Transverse colon (tissue), 4 donors: ENCODE measurements at regions not wholly inside any gene's neighbourhood (a gene's known extent, or its start where the extent isn't known, plus 50 kb on each side); places are given as distances from the start of the nearest gene placed in this dataset.

ENCODE experiments used
- DNase-seq: peaks from one replicate; pipeline ENCODE4 v3.0.0-alpha.2; 2019
- H3K27ac ChIP-seq, 4 donors: fragments of 200-600 bp; sonication (generic); 2 replicates each; pipeline ENCODE4 v1.5.1; 2016 to 2018; ENCODE audit warnings: inconsistent platforms in 4 of 4
- H3K27me3 ChIP-seq: fragments of 200-600 bp; sonication (generic); 2 replicates; pipeline ENCODE4 v1.5.1; 2017; ENCODE audit warnings: inconsistent platforms
- H3K36me3 ChIP-seq, 4 donors: fragments of 200-600 bp; sonication (generic); 2 replicates each; pipeline ENCODE4 v1.5.1; 2017 to 2019; ENCODE audit warnings: inconsistent platforms in 4 of 4
- H3K4me1 ChIP-seq, 4 donors: fragments of 200-600 bp; sonication (generic); 2 replicates each; pipeline ENCODE4 v1.5.1; 2017 to 2020; ENCODE audit warnings: inconsistent platforms in 4 of 4
- H3K4me3 ChIP-seq, 4 donors: fragments of 200-600 bp; sonication (generic); 1 replicate in 1 of 4; 2 replicates in 3 of 4; pipeline versions ENCODE4 v1.5.1 to v1.6.1; 2017 to 2019; ENCODE audit warnings: inconsistent platforms in 4 of 4
- H3K9me3 ChIP-seq, 2 donors: fragments of 200-600 bp; sonication (generic); 2 replicates each; pipeline ENCODE4 v1.5.1; 2017 to 2019; ENCODE audit warnings: inconsistent platforms in 2 of 2
- EP300 ChIP-seq: sonication (generic); formaldehyde crosslinking; IDR thresholded peaks from one replicate; pipeline ENCODE4 v1.6.1; 2017; ENCODE audit warnings: antibody characterized with exemption, low read depth
- POLR2A ChIP-seq: fragments of 450-650 bp; IDR thresholded peaks from one replicate; pipeline ENCODE4 v1.6.1; 2016; ENCODE audit warnings: antibody characterized with exemption, mild to moderate bottlenecking, moderate library complexity
- POLR2AphosphoS5 ChIP-seq, 3 donors: sonication (generic); formaldehyde crosslinking; IDR thresholded peaks; one replicate each; pipeline ENCODE4 v1.6.1; 2016; ENCODE audit warnings: antibody characterized with exemption in 3 of 3
- WGBS, 2 donors: methylation state at CpG; one replicate each; pipeline ENCODE4 v1.1.5; 2018; ENCODE audit warnings: low coverage in 1 of 2; 5-methylcytosine and 5-hydroxymethylcytosine counted together
- in situ Hi-C, 4 donors: fragments of 200-750 bp; cut with MboI; loops; one replicate each; pipeline versions ENCODE4 v1.15.0 to v1.15.1; 2017; ENCODE audit warnings: low sequenced_read_pairs in 3 of 4, low pct_ligation_motif_present in 1 of 4, low pct_unique_long_range_greater_than_20kb in 1 of 4
- intact Hi-C: fragments of 100-400 bp; cut with DNase I; formaldehyde crosslinking; loops from one replicate; pipeline ENCODE4 v1.15.1; 2023; ENCODE audit warnings: low total_unique reads
- TF ChIP-seq, protein P1 (sequence below), 5 experiments: fragments of 200-600 bp in 3 of 5; fragments of 450-650 bp in 2 of 5; sonication (generic) in 3 of 5; IDR thresholded peaks; 1 replicate in 2 of 5; 2 replicates in 3 of 5; pipeline ENCODE4 v1.5.1; 2016 to 2017; ENCODE audit warnings: antibody characterized with exemption in 5 of 5, inconsistent platforms in 3 of 5, mild to moderate bottlenecking in 2 of 5, moderate library complexity in 1 of 5

DNA sequence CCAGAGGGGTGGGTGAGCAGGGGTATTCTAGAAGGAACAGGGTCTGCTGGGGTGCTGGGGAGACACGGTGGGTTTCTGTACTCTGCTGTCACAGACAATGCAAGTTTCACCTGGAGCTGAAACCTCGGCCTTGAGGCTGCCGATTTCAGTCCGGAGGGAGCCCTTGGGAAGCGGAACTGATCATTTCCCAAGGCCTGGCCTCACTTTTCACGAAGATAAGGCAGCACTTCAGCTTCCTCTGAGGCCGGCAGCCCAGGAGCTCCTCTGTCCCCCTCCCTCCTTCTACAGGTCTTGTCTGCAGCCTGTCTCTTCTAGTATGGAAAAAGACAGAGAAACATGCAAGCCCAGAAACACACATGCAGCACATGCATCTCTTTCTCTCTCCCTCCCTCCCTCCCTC lies 242.1 kb downstream of the CDC5L start:
- Histone ChIP-seq H3K27ac (no peak overlapping the region), H3K27me3 (peaks cover 5% of the 10 kb centered on the region), H3K9me3 (no peaks in the 10 kb centered on the region), H3K36me3 (no peaks in the 10 kb centered on the region), H3K4me1 (peaks cover 0 to 6% (median 2%) of the 10 kb centered on the region in 4 donors), H3K4me3 (no peak overlapping the region)
- in situ Hi-C loops (loop anchor here in 1 of 4 donors (25.0 kb wide), 1 partner anchor 1283 kb away; no protein-coding TSS in a partner anchor), intact Hi-C loops (no loop called here)
- no peak for TF ChIP-seq POLR2A
- TF ChIP-seq, protein P1, sequence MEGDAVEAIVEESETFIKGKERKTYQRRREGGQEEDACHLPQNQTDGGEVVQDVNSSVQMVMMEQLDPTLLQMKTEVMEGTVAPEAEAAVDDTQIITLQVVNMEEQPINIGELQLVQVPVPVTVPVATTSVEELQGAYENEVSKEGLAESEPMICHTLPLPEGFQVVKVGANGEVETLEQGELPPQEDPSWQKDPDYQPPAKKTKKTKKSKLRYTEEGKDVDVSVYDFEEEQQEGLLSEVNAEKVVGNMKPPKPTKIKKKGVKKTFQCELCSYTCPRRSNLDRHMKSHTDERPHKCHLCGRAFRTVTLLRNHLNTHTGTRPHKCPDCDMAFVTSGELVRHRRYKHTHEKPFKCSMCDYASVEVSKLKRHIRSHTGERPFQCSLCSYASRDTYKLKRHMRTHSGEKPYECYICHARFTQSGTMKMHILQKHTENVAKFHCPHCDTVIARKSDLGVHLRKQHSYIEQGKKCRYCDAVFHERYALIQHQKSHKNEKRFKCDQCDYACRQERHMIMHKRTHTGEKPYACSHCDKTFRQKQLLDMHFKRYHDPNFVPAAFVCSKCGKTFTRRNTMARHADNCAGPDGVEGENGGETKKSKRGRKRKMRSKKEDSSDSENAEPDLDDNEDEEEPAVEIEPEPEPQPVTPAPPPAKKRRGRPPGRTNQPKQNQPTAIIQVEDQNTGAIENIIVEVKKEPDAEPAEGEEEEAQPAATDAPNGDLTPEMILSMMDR (IDR thresholded peaks at IDR 0.05): no peak
- no peak for TF ChIP-seq EP300
- no peak for TF ChIP-seq POLR2AphosphoS5 (IDR thresholded peaks at IDR 0.05)
- WGBS, 2 donors: 79% methylated on average over 7 of the region's 7 CpGs; no CpG with 5 or more reads in 1 of the 2 donors
- no peak for DNase-seq

DNA sequence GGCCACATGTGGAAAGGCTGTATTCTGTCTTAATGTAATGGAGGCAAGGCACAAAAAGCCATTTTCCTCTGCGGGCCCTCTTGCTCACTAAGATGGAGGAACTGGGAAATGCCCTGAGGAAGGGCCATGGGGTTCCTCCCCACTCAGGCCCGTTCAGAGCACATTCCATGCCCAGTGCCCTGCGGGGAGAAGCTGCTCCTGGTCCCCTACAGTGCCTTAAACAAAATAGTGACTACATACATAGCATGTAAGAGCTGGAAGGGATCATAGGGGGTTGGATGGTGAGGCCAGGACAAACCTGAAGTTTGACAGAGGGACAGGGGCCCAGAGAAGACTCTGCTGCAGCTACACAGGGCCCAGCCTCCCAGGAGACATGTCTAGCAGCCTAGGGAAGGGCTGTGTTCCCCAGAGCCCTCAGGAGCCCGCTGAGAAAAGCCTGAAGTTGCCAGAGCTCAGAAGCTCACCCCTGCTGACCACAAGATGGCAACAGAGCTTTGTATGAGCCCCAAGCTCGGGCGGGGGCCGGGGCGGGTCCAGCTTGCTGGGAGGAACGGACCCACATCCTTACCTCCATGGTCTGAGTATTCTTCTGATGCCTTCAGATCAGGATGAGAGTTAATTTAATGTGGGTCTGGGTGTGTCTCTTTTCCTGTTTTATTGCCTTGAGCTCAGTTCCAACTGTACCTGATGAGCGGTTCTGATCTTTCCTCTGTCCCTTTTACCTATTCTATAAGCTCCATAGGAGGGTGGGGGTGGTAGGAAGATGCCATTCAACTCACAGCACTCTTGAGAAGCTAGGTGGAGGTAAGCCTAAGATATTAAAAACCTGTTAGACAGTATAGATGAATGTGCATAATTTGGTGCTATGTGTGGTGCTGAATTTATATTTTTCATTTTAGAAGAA lies 242.9 kb downstream of the CDC5L start:
- no peak for TF ChIP-seq EP300
- no peak for TF ChIP-seq POLR2A
- TF ChIP-seq, protein P1 (IDR thresholded peaks at IDR 0.05): peak in 4 of 5 experiments; percentile 13 to 30 (median 22)
- H3K36me3 ChIP-seq: no peaks in the 10 kb centered on the region
- H3K4me3 ChIP-seq: no peak overlapping the region
- H3K27me3 ChIP-seq: peaks cover 5% of the 10 kb centered on the region
- H3K9me3 ChIP-seq: no peaks in the 10 kb centered on the region
- H3K4me1 ChIP-seq: peaks cover 0 to 6% (median 2%) of the 10 kb centered on the region in 4 donors
- in situ Hi-C loops (loop anchor here in 1 of 4 donors (25.0 kb wide), 1 partner anchor 1282 kb away; no protein-coding TSS in a partner anchor), intact Hi-C loops (no loop called here)
- DNase-seq: peak; percentile 30
- WGBS, 2 donors: 14 to 29% methylated on average over 1 to 10 of the region's 10 CpGs
- H3K27ac ChIP-seq: no peak overlapping the region

DNA sequence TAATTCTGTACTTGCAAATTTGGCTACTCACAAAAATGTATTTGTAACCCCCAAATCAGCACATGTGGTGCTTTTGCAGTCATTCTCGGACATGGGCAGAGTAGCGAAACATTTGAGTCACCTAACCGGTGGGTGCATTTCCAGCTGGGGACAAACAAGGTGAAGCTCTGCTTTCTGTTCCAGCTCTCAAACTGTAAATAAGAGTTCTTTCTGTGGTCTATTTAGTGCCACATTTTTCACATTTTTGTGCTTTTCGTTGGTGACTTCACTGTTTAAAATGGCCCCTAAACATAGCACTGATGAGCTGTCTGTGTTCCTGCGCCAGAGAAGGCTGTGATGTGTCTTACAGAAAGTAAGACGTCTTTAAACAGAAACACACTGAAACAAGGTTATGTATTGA lies 244.5 kb downstream of the CDC5L start:
- WGBS, 2 donors: 84 to 88% methylated on average over 5 to 6 of the region's 6 CpGs

DNA sequence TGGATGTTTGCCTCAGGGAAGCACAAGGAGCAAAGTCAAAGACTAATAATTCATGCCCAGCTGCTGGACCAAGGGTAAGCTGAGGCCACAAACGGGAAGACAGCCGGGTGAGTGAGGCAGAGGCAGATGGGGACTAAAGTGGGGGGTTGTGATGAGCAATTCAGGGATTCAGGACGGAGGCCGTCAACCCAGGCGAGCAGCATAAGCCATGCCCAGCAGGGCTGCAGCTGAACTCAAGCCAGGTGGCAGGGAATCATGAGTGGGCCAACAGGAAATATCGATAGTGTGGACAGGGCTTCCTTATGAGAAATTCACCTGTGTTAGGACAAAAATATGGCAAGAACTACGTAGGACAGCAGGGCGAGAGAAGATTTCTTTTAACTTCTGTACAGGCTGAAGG lies 246.8 kb downstream of the CDC5L start:
- H3K27ac ChIP-seq: no peak overlapping the region
- H3K4me1 ChIP-seq: no peaks in the 10 kb centered on the region
- intact Hi-C loops (no loop called here), in situ Hi-C loops (loop anchor here in 1 of 4 donors (25.0 kb wide), 1 partner anchor 1278 kb away; no protein-coding TSS in a partner anchor)
- TF ChIP-seq EP300: no peak
- TF ChIP-seq, protein P1 (IDR thresholded peaks at IDR 0.05): no peak
- TF ChIP-seq POLR2AphosphoS5 (IDR thresholded peaks at IDR 0.05): no peak
- no peak for TF ChIP-seq POLR2A
- 85 to 100% methylated on average over 1 to 8 of the region's 8 CpGs for WGBS, 2 donors
- peaks cover 5% of the 10 kb centered on the region for H3K27me3 ChIP-seq
- DNase-seq: no peak
- no peaks in the 10 kb centered on the region for H3K36me3 ChIP-seq
- no peaks in the 10 kb centered on the region for H3K9me3 ChIP-seq
- no peak overlapping the region for H3K4me3 ChIP-seq

More for the DNA sequence above, 244.5 kb downstream of the CDC5L start:
- no peaks in the 10 kb centered on the region for H3K36me3 ChIP-seq
- no peak for TF ChIP-seq POLR2A
- peaks cover 5% of the 10 kb centered on the region for H3K27me3 ChIP-seq
- H3K4me3 ChIP-seq: no peak overlapping the region
- H3K9me3 ChIP-seq: no peaks in the 10 kb centered on the region
- in situ Hi-C loops: loop anchor here in 1 of 4 donors (25.0 kb wide), 1 partner anchor 1280 kb away; no protein-coding TSS in a partner anchor
- no peak for DNase-seq
- peaks cover 0 to 3% (median 0%) of the 10 kb centered on the region in 4 donors for H3K4me1 ChIP-seq
- H3K27ac ChIP-seq: no peak overlapping the region
- intact Hi-C loops: no loop called here
